ENCODE measurements at regions not wholly inside any gene's neighbourhood (a gene's known extent, or its start where the extent isn't known, plus 50 kb on each side); places are given as distances from the start of the nearest gene placed in this dataset.

DNA sequence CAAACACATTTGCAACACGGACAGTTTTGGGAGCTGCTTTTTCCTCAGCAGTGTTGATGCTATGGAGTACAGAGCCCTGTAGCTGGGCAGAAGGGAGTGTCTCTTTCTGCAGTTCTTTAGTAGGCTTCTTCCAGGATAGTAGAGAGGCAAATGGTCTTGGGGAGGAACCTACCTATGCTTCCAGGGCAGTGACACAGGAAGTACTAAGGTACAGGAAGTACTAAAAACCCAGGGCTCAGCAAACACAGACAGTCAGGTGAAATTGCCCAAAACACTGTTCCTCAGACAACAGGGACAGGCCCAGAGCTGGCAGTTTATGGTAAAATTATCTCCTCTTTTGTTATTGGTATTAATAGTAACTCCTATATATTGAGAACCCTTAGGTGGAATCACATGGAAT, 217.6 kb downstream of the TTC8 start:
- 0 out of 2 replicates have a peak, but pooled peaks cover 2% of the 10 kb centered on the region for H3K4me1 ChIP-seq (ENCODE audit: insufficient read depth, low read length)
- peaks cover 4% of the 10 kb centered on the region for H3K9me3 ChIP-seq (ENCODE audit: control insufficient read depth, low read depth, low read length)
- no peak overlapping the region for H3K23ac ChIP-seq (ENCODE audit: insufficient read length, low read depth, low read length)
- H2BK5ac ChIP-seq (ENCODE audit: insufficient read length, low read length): no peak overlapping the region
- H3K27me3 Mint-ChIP-seq (ENCODE audit: low read depth): peaks cover 19% of the 10 kb centered on the region
- no peak overlapping the region for H2BK12ac ChIP-seq (ENCODE audit: insufficient read length, low read depth, low read length)
- no peak overlapping the region for H2AK5ac ChIP-seq (ENCODE audit: insufficient read length, low read length)
- TF ChIP-seq, protein P1, sequence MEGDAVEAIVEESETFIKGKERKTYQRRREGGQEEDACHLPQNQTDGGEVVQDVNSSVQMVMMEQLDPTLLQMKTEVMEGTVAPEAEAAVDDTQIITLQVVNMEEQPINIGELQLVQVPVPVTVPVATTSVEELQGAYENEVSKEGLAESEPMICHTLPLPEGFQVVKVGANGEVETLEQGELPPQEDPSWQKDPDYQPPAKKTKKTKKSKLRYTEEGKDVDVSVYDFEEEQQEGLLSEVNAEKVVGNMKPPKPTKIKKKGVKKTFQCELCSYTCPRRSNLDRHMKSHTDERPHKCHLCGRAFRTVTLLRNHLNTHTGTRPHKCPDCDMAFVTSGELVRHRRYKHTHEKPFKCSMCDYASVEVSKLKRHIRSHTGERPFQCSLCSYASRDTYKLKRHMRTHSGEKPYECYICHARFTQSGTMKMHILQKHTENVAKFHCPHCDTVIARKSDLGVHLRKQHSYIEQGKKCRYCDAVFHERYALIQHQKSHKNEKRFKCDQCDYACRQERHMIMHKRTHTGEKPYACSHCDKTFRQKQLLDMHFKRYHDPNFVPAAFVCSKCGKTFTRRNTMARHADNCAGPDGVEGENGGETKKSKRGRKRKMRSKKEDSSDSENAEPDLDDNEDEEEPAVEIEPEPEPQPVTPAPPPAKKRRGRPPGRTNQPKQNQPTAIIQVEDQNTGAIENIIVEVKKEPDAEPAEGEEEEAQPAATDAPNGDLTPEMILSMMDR (conservative IDR thresholded peaks at IDR 0.05): no peak
- H3K36me3 Mint-ChIP-seq (ENCODE audit: insufficient read depth in 1 of 3, low read depth in 3 of 3): peaks cover 15 to 33% (median 17%) of the 10 kb centered on the region in 3 experiments
- no peak overlapping the region for H2AFZ ChIP-seq (ENCODE audit: low read length)
- H3K79me1 ChIP-seq (ENCODE audit: insufficient read depth, low read depth, low read length, poor library complexity, severe bottlenecking): no peaks in the 10 kb centered on the region
- H4K5ac ChIP-seq (ENCODE audit: insufficient read length, low read depth, low read length): no peak overlapping the region
- H3K27me3 ChIP-seq (ENCODE audit: insufficient read depth, low read length): no peaks in the 10 kb centered on the region
- no peak overlapping the region for H2BK120ac ChIP-seq (ENCODE audit: low read depth, low read length, poor library complexity, severe bottlenecking)
- H4K8ac ChIP-seq (replicated peaks; ENCODE audit: insufficient read length, low read depth, low read length): no peak overlapping the region
- peaks cover 28 to 33% of the 10 kb centered on the region in 2 experiments for H3K9me3 Mint-ChIP-seq
- H2BK15ac ChIP-seq (ENCODE audit: low read depth, low read length): 0 out of 2 replicates have a peak overlapping the region, but pooled peaks have one; percentile 57
- H3K18ac ChIP-seq (ENCODE audit: insufficient read length, low read depth, low read length): no peak overlapping the region
- H3K27ac Mint-ChIP-seq: no peak overlapping the region
- no peak overlapping the region for H4K91ac ChIP-seq (ENCODE audit: insufficient read length, low read depth, low read length)
- H2BK20ac ChIP-seq (ENCODE audit: low read depth, low read length, poor library complexity, severe bottlenecking): no peak overlapping the region
- H4K20me1 ChIP-seq (ENCODE audit: control insufficient read depth, insufficient read depth, insufficient read length): no peaks in the 10 kb centered on the region
- no peak overlapping the region for H3K4me2 ChIP-seq (ENCODE audit: insufficient read depth, insufficient read length, low read length)
- H3K14ac ChIP-seq (ENCODE audit: insufficient read depth, low read length): no peak overlapping the region
- H3K23me2 ChIP-seq (ENCODE audit: insufficient read length, low read depth, low read length, poor library complexity, severe bottlenecking): no peaks in the 10 kb centered on the region
- H3K4ac ChIP-seq (ENCODE audit: low read depth, low read length): no peak overlapping the region
- no peak overlapping the region for H3K9ac ChIP-seq (ENCODE audit: extremely low read depth, insufficient read length, low read length)
- H3K56ac ChIP-seq (ENCODE audit: insufficient read length, low read depth, low read length): no peak overlapping the region
- H3K4me1 Mint-ChIP-seq: peaks cover 19 to 21% of the 10 kb centered on the region in 2 experiments
- no peak for DNase-seq
- WGBS (ENCODE audit: extremely low coverage, insufficient read length, low lambda C conversion rate): no CpG with 5 or more reads among the region's 1 CpG
- H3K27ac ChIP-seq (ENCODE audit: insufficient read length, low read depth, low read length): no peak overlapping the region
- H3T11ph ChIP-seq (ENCODE audit: low read length): no peak overlapping the region
- no peaks in the 10 kb centered on the region for H3K79me2 ChIP-seq (ENCODE audit: insufficient read depth, low read length)
- no peak overlapping the region for H3K4me3 Mint-ChIP-seq
